SH-SY5Y (cell line): ENCODE measurements at regions not wholly inside any gene's neighbourhood (a gene's known extent, or its start where the extent isn't known, plus 50 kb on each side); places are given as distances from the start of the nearest gene placed in this dataset.

Experiments used
- GATA2 ChIP-seq: IDR thresholded peaks from 2 replicates; pipeline ENCODE4 v1.6.1; 2011; ENCODE audit warnings: mild to moderate bottlenecking, low read depth, low read length
- GATA3 ChIP-seq: IDR thresholded peaks from 2 replicates; pipeline ENCODE4 v1.6.1; 2011; ENCODE audit warnings: low read depth, mild to moderate bottlenecking, low read length, moderate library complexity

- TF ChIP-seq GATA3 (no peak), GATA2 (no peak)
These were observed 164.5 kb downstream of the JRKL start for GRCh38 chr11:96554236-96554820.

DNA sequence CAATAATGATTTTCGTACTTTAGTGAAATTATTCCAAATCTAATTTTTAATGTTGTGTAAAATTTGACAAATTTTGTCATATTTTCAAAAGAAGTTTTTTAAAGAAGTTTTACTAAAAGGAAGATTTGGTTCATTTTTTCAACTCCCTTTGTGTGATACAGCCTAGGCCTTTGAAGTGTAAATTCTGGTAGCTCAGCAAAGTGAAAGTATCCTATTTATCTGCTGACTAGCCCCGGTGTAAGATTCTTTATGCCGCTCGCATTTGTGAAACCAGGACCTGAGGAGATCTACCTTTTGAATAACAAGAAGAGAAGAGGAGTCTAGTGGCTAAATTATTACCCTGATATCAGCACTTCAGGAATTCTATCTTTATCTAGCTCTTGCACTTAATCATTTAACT, 177.4 kb downstream of the JRKL start:
- no peak for TF ChIP-seq GATA2
- no peak for TF ChIP-seq GATA3

- TF ChIP-seq GATA3 (no peak), GATA2 (no peak)
These were observed 177.9 kb downstream of the JRKL start for GRCh38 chr11:96567667-96568066.

DNA sequence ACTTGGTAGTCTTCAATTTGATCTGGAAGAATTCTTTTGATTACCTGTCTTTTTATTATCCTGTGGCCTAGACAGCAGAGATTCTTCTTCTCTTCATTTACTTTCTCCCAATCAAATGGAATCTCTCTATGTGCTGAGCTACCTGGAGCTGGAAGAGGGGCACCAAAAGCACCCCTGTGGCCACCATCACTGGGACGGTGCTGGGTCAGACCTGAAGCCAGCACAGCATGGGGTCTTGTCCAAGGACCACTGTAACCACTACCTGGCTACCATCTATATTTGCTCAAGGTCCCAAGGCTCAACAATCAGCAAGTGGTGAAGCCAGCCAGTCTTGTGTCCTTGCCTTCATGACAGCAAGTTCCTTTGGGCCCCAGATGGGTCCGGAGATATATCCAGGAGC, 186.6 kb downstream of the JRKL start:
- TF ChIP-seq GATA2 (no peak), GATA3 (no peak)

GRCh38 chr11:96578379-96578778, 188.6 kb downstream of the JRKL start:
- TF ChIP-seq GATA3 (peak; percentile 19; the same call in 1 of the 2 replicates), GATA2 (no peak)

DNA sequence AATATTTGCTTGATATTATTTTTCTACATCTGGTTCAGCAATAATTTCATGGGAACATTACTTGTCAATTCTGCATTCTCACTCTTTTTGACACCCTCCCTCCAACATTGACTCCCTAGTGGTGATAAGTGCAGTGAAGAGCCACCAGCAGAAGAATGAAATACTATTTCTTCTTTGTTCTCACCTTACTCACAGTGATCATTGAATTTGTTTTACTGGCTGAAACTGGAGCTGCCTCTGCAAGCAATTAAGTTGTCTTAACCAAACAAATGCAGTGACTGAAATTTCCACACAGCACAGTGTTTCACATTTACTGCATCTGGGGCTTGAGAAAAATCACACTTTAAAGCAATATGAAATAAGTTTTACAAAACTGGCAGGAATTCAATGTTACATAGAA, 189.8 kb downstream of the JRKL start:
- TF ChIP-seq GATA2 (no peak), GATA3 (no peak)

DNA sequence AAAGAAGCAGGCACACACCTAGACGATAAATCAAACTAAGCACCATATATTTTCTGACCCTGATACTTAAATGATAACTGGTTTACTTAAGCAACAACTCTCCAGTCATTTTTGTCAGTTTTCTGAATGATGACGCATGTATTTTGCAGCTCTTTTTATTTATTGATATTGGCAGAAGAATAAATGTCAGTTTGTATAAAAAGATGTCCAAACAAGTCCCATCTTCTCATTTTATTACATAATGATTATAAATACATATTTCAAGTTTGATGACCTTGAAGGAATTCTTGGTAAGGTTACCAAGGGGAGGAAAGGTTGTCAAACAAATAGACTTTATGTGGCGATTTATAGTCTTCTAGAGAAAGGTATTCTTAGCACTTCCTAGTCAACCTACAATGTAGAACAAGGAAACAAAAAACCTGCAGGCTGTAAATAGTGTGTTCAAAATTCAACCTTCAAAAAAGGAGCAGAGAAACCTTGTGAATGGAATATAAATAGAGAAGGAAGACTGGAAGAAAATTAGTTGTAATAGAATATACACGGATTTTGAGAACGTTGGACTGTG, 190.7 kb downstream of the JRKL start:
- TF ChIP-seq GATA3 (no peak), GATA2 (no peak)

- no peak for TF ChIP-seq GATA3
- TF ChIP-seq GATA2: no peak
These were observed 205.2 kb downstream of the JRKL start for GRCh38 chr11:96595011-96595410.

- TF ChIP-seq GATA3 (no peak), GATA2 (no peak)
These were observed 218.2 kb downstream of the JRKL start for GRCh38 chr11:96607864-96608558.

GRCh38 chr11:96614101-96614500, 224.3 kb downstream of the JRKL start:
- no peak for TF ChIP-seq GATA3
- TF ChIP-seq GATA2: no peak

DNA sequence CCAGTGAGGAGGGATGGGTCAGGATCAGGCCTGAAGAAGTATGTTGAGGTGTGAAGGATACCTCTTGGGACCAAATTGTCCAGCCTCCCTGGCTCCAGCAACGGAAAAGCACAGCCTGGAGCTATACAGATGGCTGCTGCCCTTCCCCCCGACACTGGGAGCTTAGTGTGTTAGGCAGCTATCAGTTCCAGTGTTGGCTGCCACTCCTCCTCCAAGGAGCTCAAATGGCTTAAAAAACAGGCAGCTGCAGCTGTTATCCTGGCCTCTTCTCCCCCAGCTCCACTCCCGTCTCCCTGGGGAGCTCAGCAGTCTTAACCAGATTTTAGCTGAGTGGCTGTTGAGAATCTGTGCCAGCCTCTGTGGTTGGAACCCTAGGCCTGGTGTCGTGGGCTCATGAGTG, 225.0 kb downstream of the JRKL start:
- TF ChIP-seq GATA2: no peak
- no peak for TF ChIP-seq GATA3

DNA sequence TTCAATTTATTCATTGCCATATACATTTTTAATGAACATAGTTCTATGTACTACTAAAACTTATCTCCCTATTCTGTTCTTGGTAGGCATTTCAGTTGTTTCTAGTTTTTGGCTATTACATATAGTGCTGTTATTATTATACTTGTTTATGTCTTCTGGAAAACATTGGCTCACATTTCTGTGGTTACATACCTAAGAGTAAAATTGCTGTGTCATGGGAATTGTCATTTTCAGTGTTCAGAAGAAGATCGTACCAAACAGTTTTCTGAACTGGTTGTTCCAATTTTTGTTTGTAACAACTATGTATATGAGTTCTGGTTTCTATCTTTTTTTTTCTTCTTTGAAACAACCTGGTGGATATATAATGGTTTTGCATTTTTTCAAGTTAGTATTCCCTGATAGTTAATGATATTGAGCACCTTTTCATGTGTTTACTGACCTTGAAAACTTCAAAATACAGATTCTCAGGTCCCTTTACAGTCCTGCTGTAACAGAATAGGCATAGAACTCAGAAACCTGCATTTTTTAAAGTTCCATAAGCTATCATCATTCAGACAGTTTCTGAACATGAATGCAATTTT, 230.7 kb downstream of the JRKL start:
- TF ChIP-seq GATA3 (no peak), GATA2 (no peak)

GRCh38 chr11:96621161-96621560, 231.3 kb downstream of the JRKL start:
- TF ChIP-seq GATA2 (no peak), GATA3 (no peak)

DNA sequence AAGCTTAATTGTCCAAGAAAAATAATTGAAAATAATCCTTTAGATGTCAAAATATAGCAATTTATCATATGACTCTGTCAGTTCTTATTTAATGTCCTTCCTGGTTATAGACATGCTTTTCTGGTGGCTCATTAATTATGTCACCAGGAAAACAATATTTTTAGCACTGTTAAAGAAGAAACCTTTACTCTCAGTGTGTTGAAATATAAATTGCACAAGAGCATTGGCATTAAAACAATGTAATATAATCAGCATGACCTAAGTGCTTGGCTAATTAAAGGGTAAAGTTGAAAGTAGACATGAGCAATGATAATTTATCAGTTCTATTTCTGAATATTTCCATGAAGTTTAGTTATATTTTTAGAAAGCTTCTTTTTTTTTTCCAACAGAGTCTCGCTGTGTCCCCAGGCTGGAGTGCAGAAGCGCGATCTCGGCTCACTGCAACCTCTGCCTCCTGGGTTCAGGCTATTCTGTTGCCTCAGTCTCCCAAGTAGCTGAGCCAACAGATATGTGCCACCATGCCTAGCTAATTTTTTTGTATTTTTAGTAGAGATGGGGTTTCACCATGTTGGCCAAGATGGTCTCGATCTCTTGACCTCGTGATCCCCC, 232.3 kb downstream of the JRKL start:
- TF ChIP-seq GATA2 (no peak), GATA3 (no peak)
